H9 (cell line): ENCODE measurements at regions not wholly inside any gene's neighbourhood (a gene's known extent, or its start where the extent isn't known, plus 50 kb on each side); places are given as distances from the start of the nearest gene placed in this dataset.

Experiments
- DNase-seq: peaks from one replicate; pipeline ENCODE4 v3.0.0-alpha.2; 2017
- H2AFZ ChIP-seq: one replicate; pipeline ENCODE4 v1.6.1; 2013; ENCODE audit warnings: mild to moderate bottlenecking, low read length, control low read depth, moderate library complexity
- H2AK5ac ChIP-seq: 2 replicates; pipeline ENCODE4 v1.6.1; 2013; ENCODE audit warnings: low read length, control low read depth, mixed read lengths; ENCODE audit not compliant: insufficient read length
- H2BK120ac ChIP-seq: one replicate; pipeline ENCODE4 v1.6.1; 2013; ENCODE audit warnings: low read depth, mild to moderate bottlenecking, low read length, control low read depth, inconsistent platforms; ENCODE audit not compliant: poor library complexity, severe bottlenecking
- H2BK12ac ChIP-seq: 2 replicates; pipeline ENCODE4 v1.6.1; 2013; ENCODE audit warnings: low read length, control low read depth, mixed read lengths, low read depth; ENCODE audit not compliant: insufficient read length
- H2BK15ac ChIP-seq: 2 replicates; pipeline ENCODE4 v1.6.1; 2013; ENCODE audit warnings: low read depth, low read length, control low read depth
- H2BK20ac ChIP-seq: one replicate; pipeline ENCODE4 v1.6.1; 2013; ENCODE audit warnings: low read depth, mild to moderate bottlenecking, low read length, control low read depth, inconsistent platforms; ENCODE audit not compliant: poor library complexity, severe bottlenecking
- H2BK5ac ChIP-seq: 2 replicates; pipeline ENCODE4 v1.6.1; 2013; ENCODE audit warnings: low read length, control low read depth, mixed read lengths; ENCODE audit not compliant: insufficient read length
- H3K14ac ChIP-seq: 2 replicates; pipeline ENCODE4 v1.6.1; 2013; ENCODE audit warnings: low read length, control low read depth; ENCODE audit not compliant: insufficient read depth
- H3K18ac ChIP-seq: 2 replicates; pipeline ENCODE4 v1.6.1; 2013; ENCODE audit warnings: low read depth, mild to moderate bottlenecking, mixed read lengths, low read length, control low read depth; ENCODE audit not compliant: insufficient read length
- H3K23ac ChIP-seq: 2 replicates; pipeline ENCODE4 v1.6.1; 2013; ENCODE audit warnings: low read length, control low read depth, mixed read lengths, low read depth; ENCODE audit not compliant: insufficient read length
- H3K23me2 ChIP-seq: 2 replicates; pipeline ENCODE4 v1.6.1; 2013; ENCODE audit warnings: low read depth, mild to moderate bottlenecking, mixed read lengths, low read length, control low read depth; ENCODE audit not compliant: insufficient read length, poor library complexity, severe bottlenecking
- H3K27ac ChIP-seq: 2 replicates; pipeline ENCODE4 v1.5.1; 2013; ENCODE audit warnings: low read length, control low read depth, mixed read lengths, low read depth; ENCODE audit not compliant: insufficient read length
- H3K27me3 ChIP-seq: 2 replicates; pipeline ENCODE4 v1.6.1; 2013; ENCODE audit warnings: low read length, control low read depth, inconsistent platforms; ENCODE audit not compliant: insufficient read depth
- H3K4ac ChIP-seq: 2 replicates; pipeline ENCODE4 v1.6.1; 2013; ENCODE audit warnings: low read depth, mild to moderate bottlenecking, control low read depth, inconsistent platforms, low read length, moderate library complexity
- H3K4me1 ChIP-seq: 2 replicates; pipeline ENCODE4 v1.6.1; 2013; ENCODE audit warnings: low read length, control low read depth, inconsistent platforms; ENCODE audit not compliant: insufficient read depth
- H3K4me2 ChIP-seq: 2 replicates; pipeline ENCODE4 v1.6.1; 2013; ENCODE audit warnings: low read length, control low read depth, mixed read lengths; ENCODE audit not compliant: insufficient read length, insufficient read depth
- H3K56ac ChIP-seq: 2 replicates; pipeline ENCODE4 v1.6.1; 2013; ENCODE audit warnings: low read depth, mild to moderate bottlenecking, mixed read lengths, low read length, control low read depth; ENCODE audit not compliant: insufficient read length
- H3K79me1 ChIP-seq: 2 replicates; pipeline ENCODE4 v1.6.1; 2013; ENCODE audit warnings: low read depth, mild to moderate bottlenecking, moderate library complexity, low read length, control low read depth, inconsistent platforms; ENCODE audit not compliant: insufficient read depth, poor library complexity, severe bottlenecking
- H3K79me2 ChIP-seq: 2 replicates; pipeline ENCODE4 v1.6.1; 2013; ENCODE audit warnings: low read length, control low read depth, inconsistent platforms; ENCODE audit not compliant: insufficient read depth
- H3K9ac ChIP-seq: 2 replicates; pipeline ENCODE4 v1.6.1; 2013; ENCODE audit warnings: low read length, control low read depth, mixed read lengths; ENCODE audit not compliant: insufficient read length; ENCODE audit errors: extremely low read depth
- H3K9me3 ChIP-seq: one replicate; pipeline ENCODE4 v1.6.1; 2013; ENCODE audit warnings: low read depth, low read length, inconsistent platforms; ENCODE audit not compliant: control insufficient read depth
- H3T11ph ChIP-seq: one replicate; pipeline ENCODE4 v1.6.1; 2013; ENCODE audit warnings: mild to moderate bottlenecking, low read length, control low read depth, inconsistent platforms
- H4K20me1 ChIP-seq: one replicate; pipeline ENCODE4 v1.6.1; 2013; ENCODE audit not compliant: control insufficient read depth, insufficient read length, insufficient read depth
- H4K5ac ChIP-seq: 2 replicates; pipeline ENCODE4 v1.6.1; 2013; ENCODE audit warnings: low read depth, mild to moderate bottlenecking, mixed read lengths, low read length, control low read depth; ENCODE audit not compliant: insufficient read length
- H4K8ac ChIP-seq: replicated peaks from 2 replicates; pipeline ENCODE4 v1.6.1; 2013; ENCODE audit warnings: low read length, control low read depth, mixed read lengths, low read depth; ENCODE audit not compliant: insufficient read length
- H4K91ac ChIP-seq: 2 replicates; pipeline ENCODE4 v1.6.1; 2013; ENCODE audit warnings: low read depth, mild to moderate bottlenecking, moderate library complexity, mixed read lengths, low read length, control low read depth; ENCODE audit not compliant: insufficient read length
- H3K27ac Mint-ChIP-seq, 3 experiments: 2 replicates in 2 of 3; 3 replicates in 1 of 3; pipeline ENCODE4 v1.8.0; 2020 to 2021; ENCODE audit warnings: mixed read lengths in 3 of 3, mild to moderate bottlenecking in 1 of 3, moderate library complexity in 1 of 3
- H3K27me3 Mint-ChIP-seq: 2 replicates; pipeline ENCODE4 v1.8.0; 2021; ENCODE audit warnings: low read depth, mild to moderate bottlenecking, moderate library complexity, mixed read lengths
- H3K36me3 Mint-ChIP-seq, 3 experiments: 2 replicates in 2 of 3; 3 replicates in 1 of 3; pipeline ENCODE4 v1.8.0; 2020 to 2021; ENCODE audit warnings: low read depth in 3 of 3, mixed read lengths in 3 of 3; ENCODE audit not compliant: insufficient read depth in 1 of 3
- H3K4me1 Mint-ChIP-seq, 2 experiments: 2 replicates each; pipeline ENCODE4 v1.8.0; 2020; ENCODE audit warnings: mixed read lengths in 2 of 2
- H3K4me3 Mint-ChIP-seq, 2 experiments: 2 replicates in 1 of 2; 3 replicates in 1 of 2; pipeline ENCODE4 v1.8.0; 2020 to 2021; ENCODE audit warnings: mild to moderate bottlenecking in 2 of 2, mixed read lengths in 2 of 2, moderate library complexity in 1 of 2
- H3K9me3 Mint-ChIP-seq, 2 experiments: 2 replicates in 1 of 2; 3 replicates in 1 of 2; pipeline ENCODE4 v1.8.0; 2020; ENCODE audit warnings: mild to moderate bottlenecking in 2 of 2, mixed read lengths in 2 of 2, moderate library complexity in 1 of 2
- CTCF ChIP-seq: fragments of 200-600 bp; sonication (generic); conservative IDR thresholded peaks from 3 replicates; pipeline ENCODE4 v1.8.0; 2021; ENCODE audit warnings: antibody characterized with exemption, mild to moderate bottlenecking
- WGBS: extraction: QIAGEN DNeasy Blood & Tissue Kit; methylation state at CpG from one replicate; pipeline ENCODE4 v1.1.7; 2013; ENCODE audit warnings: missing lambda C conversion rate, low lambda C conversion rate, mixed read lengths; ENCODE audit not compliant: insufficient read length; ENCODE audit errors: extremely low coverage; 5-methylcytosine and 5-hydroxymethylcytosine counted together

GRCh38 chrX:64850371-64851082 lies 125.7 kb downstream of the ZC4H2 start:
- no peak overlapping the region for H2AK5ac ChIP-seq
- H4K5ac ChIP-seq, result no peak overlapping the region
- H3K4me1 Mint-ChIP-seq, result no peaks in the 10 kb centered on the region
- H2BK15ac ChIP-seq, result no peak overlapping the region
- H3K4ac ChIP-seq, result no peak overlapping the region
- no peak overlapping the region for H3K4me3 Mint-ChIP-seq
- no peaks in the 10 kb centered on the region for H3K27me3 Mint-ChIP-seq
- no peak overlapping the region for H2BK12ac ChIP-seq
- no peak overlapping the region for H2BK20ac ChIP-seq
- WGBS, result no CpG with 5 or more reads among the region's 6 CpGs
- no peaks in the 10 kb centered on the region for H3K79me1 ChIP-seq
- H2BK5ac ChIP-seq, result no peak overlapping the region
- H3K23ac ChIP-seq, result no peak overlapping the region
- no peaks in the 10 kb centered on the region for H3K79me2 ChIP-seq
- no peak overlapping the region for H2AFZ ChIP-seq
- no peak overlapping the region for H3K14ac ChIP-seq
- DNase-seq, result no peak
- H3K18ac ChIP-seq, result no peak overlapping the region
- no peak overlapping the region for H3K9ac ChIP-seq
- peaks cover 35% of the 10 kb centered on the region for H3K9me3 ChIP-seq
- TF ChIP-seq CTCF, result no peak
- no peak overlapping the region for H4K91ac ChIP-seq
- H3K27ac ChIP-seq, result no peak overlapping the region
- H3T11ph ChIP-seq, result no peak overlapping the region
- H3K27me3 ChIP-seq, result no peaks in the 10 kb centered on the region
- peaks cover 33 to 44% of the 10 kb centered on the region in 2 experiments for H3K9me3 Mint-ChIP-seq
- no peaks in the 10 kb centered on the region for H3K4me1 ChIP-seq
- H3K4me2 ChIP-seq, result no peak overlapping the region
- H4K20me1 ChIP-seq, result no peaks in the 10 kb centered on the region
- no peak overlapping the region for H2BK120ac ChIP-seq
- H4K8ac ChIP-seq, result no peak overlapping the region
- no peaks in the 10 kb centered on the region for H3K23me2 ChIP-seq
- no peak overlapping the region for H3K27ac Mint-ChIP-seq
- H3K36me3 Mint-ChIP-seq, result peaks cover 0 to 8% (median 5%) of the 10 kb centered on the region in 3 experiments; a peak in 3 of 7 replicates
- no peak overlapping the region for H3K56ac ChIP-seq
